ENCODE measurements at regions not wholly inside any gene's neighbourhood (a gene's known extent, or its start where the extent isn't known, plus 50 kb on each side); places are given as distances from the start of the nearest gene placed in this dataset.
A peak's percentile ranks its signal among the peaks of the same experiment; 100 is the strongest.
"Not testable (repeated sequence)": the region's sequence is repeated elsewhere in the genome, so short reads cannot be mapped to it uniquely, and the experiment has no call there.

GRCh38 chrX:1871887-1872286 lies 257.0 kb downstream of the ASMT start:
- FAIRE-seq (no peak), DNase-seq (ENCODE audit: insufficient read length, low spot score) (no peak)
- TF ChIP-seq POLR2AphosphoS5 (IDR thresholded peaks at IDR 0.05; ENCODE audit: low read depth, low read length) (no peak), SPI1 (IDR thresholded peaks at IDR 0.05; ENCODE audit: low read depth, low read length) (no peak), POU2F2 (IDR thresholded peaks at IDR 0.05; ENCODE audit: low read depth, low read length) (no peak), PAX5 (IDR thresholded peaks at IDR 0.05; ENCODE audit: insufficient read depth, low read length, severe bottlenecking) (no peak), TAF1 (IDR thresholded peaks at IDR 0.05; ENCODE audit: low read depth, low read length) (no peak), POLR2A (IDR thresholded peaks at IDR 0.05; ENCODE audit: low read depth, low read length) (no peak)

GRCh38 chrX:1873671-1874070 lies 258.8 kb downstream of the ASMT start:
- FAIRE-seq, result no peak
- DNase-seq (ENCODE audit: insufficient read length, low spot score), result no peak
- TF ChIP-seq POU2F2 (IDR thresholded peaks at IDR 0.05; ENCODE audit: low read depth, low read length) (no peak), TAF1 (IDR thresholded peaks at IDR 0.05; ENCODE audit: low read depth, low read length) (no peak), POLR2A (IDR thresholded peaks at IDR 0.05; ENCODE audit: low read depth, low read length) (no peak), POLR2AphosphoS5 (IDR thresholded peaks at IDR 0.05; ENCODE audit: low read depth, low read length) (no peak), SPI1 (IDR thresholded peaks at IDR 0.05; ENCODE audit: low read depth, low read length) (no peak), PAX5 (IDR thresholded peaks at IDR 0.05; ENCODE audit: insufficient read depth, low read length, severe bottlenecking) (no peak)

DNA sequence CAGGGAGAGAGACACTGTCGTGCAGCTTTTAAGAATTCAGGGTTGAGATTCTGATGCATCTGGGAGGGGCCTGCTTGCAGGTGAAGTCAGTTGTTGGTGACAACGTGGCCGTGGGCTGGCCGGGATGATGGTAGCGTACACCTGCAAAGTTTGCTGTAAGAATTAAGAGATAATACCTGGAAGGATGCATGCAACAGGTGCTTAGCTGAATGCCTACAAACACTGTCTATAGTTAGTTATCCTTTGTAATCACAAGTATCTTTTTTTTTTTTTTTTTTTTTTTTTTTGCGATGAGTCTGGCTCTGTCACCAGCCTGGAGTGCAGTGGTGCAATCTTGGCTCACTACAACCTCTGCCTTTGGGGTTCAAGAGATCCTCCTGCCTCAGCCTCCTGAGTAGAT lies 259.6 kb downstream of the ASMT start:
- no peak for FAIRE-seq
- no peak for TF ChIP-seq POU2F2 (IDR thresholded peaks at IDR 0.05; ENCODE audit: low read depth, low read length)
- DNase-seq (ENCODE audit: insufficient read length, low spot score), result no peak

GRCh38 chrX:1874899-1875298 lies 260.0 kb downstream of the ASMT start:
- DNase-seq (ENCODE audit: insufficient read length, low spot score) (no peak), FAIRE-seq (no peak)
- no peak for TF ChIP-seq TAF1 (IDR thresholded peaks at IDR 0.05; ENCODE audit: low read depth, low read length)

GRCh38 chrX:1876041-1876440 lies 261.2 kb downstream of the ASMT start:
- DNase-seq (ENCODE audit: insufficient read length, low spot score) (no peak), FAIRE-seq (no peak)
- TF ChIP-seq POLR2AphosphoS5 (IDR thresholded peaks at IDR 0.05; ENCODE audit: low read depth, low read length), result no peak

GRCh38 chrX:1877780-1878179 lies 262.9 kb downstream of the ASMT start:
- DNase-seq (ENCODE audit: insufficient read length, low spot score), result no peak
- TF ChIP-seq POU2F2 (IDR thresholded peaks at IDR 0.05; ENCODE audit: low read depth, low read length) (no peak), SPI1 (IDR thresholded peaks at IDR 0.05; ENCODE audit: low read depth, low read length) (peak; percentile 15; the same call in 1 of the 2 replicates)
- FAIRE-seq, result no peak

GRCh38 chrX:1880884-1881817 lies 266.3 kb downstream of the ASMT start:
- not testable (repeated sequence) for FAIRE-seq; DNase-seq (ENCODE audit: insufficient read length, low spot score)

DNA sequence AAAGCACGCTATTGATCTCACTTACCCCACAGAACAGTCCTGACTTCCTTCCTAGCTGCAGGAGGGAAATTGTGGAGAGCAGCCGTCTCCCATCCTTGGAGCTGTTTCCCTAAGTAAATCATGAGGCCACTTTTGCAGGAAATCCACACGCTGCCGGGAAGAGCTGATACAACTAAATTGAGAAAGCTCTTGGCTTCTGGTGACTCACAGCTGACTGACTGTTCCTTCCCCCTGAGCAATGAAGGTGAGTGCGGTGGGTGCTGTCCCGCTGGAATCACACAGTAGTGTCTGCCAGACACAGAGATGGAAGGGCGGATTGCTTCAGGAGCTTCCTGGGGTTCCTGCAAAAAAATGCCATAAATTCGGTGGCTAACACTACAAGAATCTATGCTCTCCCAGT lies 268.9 kb downstream of the ASMT start:
- DNase-seq (ENCODE audit: insufficient read length, low spot score) (no peak), FAIRE-seq (no peak)
- TF ChIP-seq SPI1 (IDR thresholded peaks at IDR 0.05; ENCODE audit: low read depth, low read length) (no peak), PAX5 (IDR thresholded peaks at IDR 0.05; ENCODE audit: insufficient read depth, low read length, severe bottlenecking) (no peak), POLR2AphosphoS5 (IDR thresholded peaks at IDR 0.05; ENCODE audit: low read depth, low read length) (no peak), POU2F2 (IDR thresholded peaks at IDR 0.05; ENCODE audit: low read depth, low read length) (no peak), POLR2A (IDR thresholded peaks at IDR 0.05; ENCODE audit: low read depth, low read length) (no peak), TAF1 (IDR thresholded peaks at IDR 0.05; ENCODE audit: low read depth, low read length) (no peak)

DNA sequence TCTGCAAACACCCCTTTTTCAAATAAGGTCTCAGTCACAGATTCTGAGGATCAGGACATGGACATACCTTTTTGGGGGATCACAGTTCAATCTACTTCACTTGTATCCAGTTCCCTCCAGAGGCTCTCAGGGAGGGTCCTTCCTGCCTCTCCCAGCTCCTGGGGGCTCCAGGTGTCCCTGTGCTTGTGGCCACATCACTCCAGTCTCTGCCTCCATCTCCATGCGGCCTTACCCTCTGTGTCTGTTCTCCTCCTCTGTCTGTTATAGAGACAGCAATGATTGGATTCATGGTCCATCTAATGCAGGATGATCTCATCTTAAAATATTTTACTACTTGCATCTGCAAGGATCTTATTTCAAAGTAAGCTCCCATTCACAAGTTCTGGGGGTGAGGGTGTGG lies 269.6 kb downstream of the ASMT start:
- TF ChIP-seq POLR2AphosphoS5 (IDR thresholded peaks at IDR 0.05; ENCODE audit: low read depth, low read length), result no peak
- no peak for TF ChIP-seq PAX5 (IDR thresholded peaks at IDR 0.05; ENCODE audit: insufficient read depth, low read length, severe bottlenecking)
- no peak for TF ChIP-seq POLR2A (IDR thresholded peaks at IDR 0.05; ENCODE audit: low read depth, low read length)
- TF ChIP-seq SPI1 (IDR thresholded peaks at IDR 0.05; ENCODE audit: low read depth, low read length), result no peak
- TF ChIP-seq TAF1 (IDR thresholded peaks at IDR 0.05; ENCODE audit: low read depth, low read length), result no peak
- TF ChIP-seq POU2F2 (IDR thresholded peaks at IDR 0.05; ENCODE audit: low read depth, low read length), result no peak
- no peak for DNase-seq (ENCODE audit: insufficient read length, low spot score)
- no peak for FAIRE-seq

DNA sequence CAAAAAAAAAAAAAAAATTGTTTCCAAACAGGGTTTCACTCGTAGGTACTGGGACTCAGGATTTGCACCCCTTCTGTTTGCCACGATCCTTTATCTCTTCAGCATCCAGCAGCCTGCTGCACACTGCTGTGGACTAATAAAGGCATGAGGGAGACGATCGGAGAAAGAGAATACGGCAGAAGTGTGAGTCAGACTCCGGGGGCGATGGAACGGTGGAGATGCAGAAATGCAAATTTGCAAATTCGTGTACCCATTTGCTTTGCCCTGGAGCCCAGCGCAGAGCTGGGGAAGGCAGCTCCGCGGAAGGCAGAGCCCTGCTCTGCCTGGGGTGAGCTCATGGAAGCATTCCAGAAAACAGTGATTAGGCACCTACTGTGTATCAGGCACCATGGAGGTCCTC lies 270.3 kb downstream of the ASMT start:
- FAIRE-seq (no peak), DNase-seq (ENCODE audit: insufficient read length, low spot score) (no peak)
- TF ChIP-seq PAX5 (IDR thresholded peaks at IDR 0.05; ENCODE audit: insufficient read depth, low read length, severe bottlenecking) (no peak), POU2F2 (IDR thresholded peaks at IDR 0.05; ENCODE audit: low read depth, low read length) (no peak), POLR2A (IDR thresholded peaks at IDR 0.05; ENCODE audit: low read depth, low read length) (no peak), POLR2AphosphoS5 (IDR thresholded peaks at IDR 0.05; ENCODE audit: low read depth, low read length) (no peak), SPI1 (IDR thresholded peaks at IDR 0.05; ENCODE audit: low read depth, low read length) (no peak), TAF1 (IDR thresholded peaks at IDR 0.05; ENCODE audit: low read depth, low read length) (no peak)

GRCh38 chrX:1888305-1888704 lies 273.4 kb downstream of the ASMT start:
- not testable (repeated sequence) for DNase-seq (ENCODE audit: insufficient read length, low spot score)

More at GRCh38 chrX:1888305-1888704, 273.4 kb downstream of the ASMT start:
- not testable (repeated sequence) for FAIRE-seq

Data from GM12891 (cell line).